AG09309 (cell line): ENCODE measurements at regions not wholly inside any gene's neighbourhood (a gene's known extent, or its start where the extent isn't known, plus 50 kb on each side); places are given as distances from the start of the nearest gene placed in this dataset.

Experiments used
- DNase-seq: peaks from one replicate; pipeline ENCODE4 v3.0.0-alpha.2; 2010; ENCODE audit warnings: low read depth
- H3K4me3 ChIP-seq: 2 replicates; pipeline ENCODE4 v1.5.1; 2011; ENCODE audit warnings: mild to moderate bottlenecking, low read depth, low read length, moderate library complexity; ENCODE audit not compliant: control insufficient read depth
- TF ChIP-seq, protein P1 (sequence below): IDR thresholded peaks from 2 replicates; pipeline ENCODE4 v1.5.1; 2011; ENCODE audit warnings: mild to moderate bottlenecking, low read depth, low read length, inconsistent platforms; ENCODE audit not compliant: insufficient read depth, control insufficient read depth; ENCODE audit errors: missing control alignments

- DNase-seq = no peak
- TF ChIP-seq, protein P1, sequence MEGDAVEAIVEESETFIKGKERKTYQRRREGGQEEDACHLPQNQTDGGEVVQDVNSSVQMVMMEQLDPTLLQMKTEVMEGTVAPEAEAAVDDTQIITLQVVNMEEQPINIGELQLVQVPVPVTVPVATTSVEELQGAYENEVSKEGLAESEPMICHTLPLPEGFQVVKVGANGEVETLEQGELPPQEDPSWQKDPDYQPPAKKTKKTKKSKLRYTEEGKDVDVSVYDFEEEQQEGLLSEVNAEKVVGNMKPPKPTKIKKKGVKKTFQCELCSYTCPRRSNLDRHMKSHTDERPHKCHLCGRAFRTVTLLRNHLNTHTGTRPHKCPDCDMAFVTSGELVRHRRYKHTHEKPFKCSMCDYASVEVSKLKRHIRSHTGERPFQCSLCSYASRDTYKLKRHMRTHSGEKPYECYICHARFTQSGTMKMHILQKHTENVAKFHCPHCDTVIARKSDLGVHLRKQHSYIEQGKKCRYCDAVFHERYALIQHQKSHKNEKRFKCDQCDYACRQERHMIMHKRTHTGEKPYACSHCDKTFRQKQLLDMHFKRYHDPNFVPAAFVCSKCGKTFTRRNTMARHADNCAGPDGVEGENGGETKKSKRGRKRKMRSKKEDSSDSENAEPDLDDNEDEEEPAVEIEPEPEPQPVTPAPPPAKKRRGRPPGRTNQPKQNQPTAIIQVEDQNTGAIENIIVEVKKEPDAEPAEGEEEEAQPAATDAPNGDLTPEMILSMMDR = no peak
- H3K4me3 ChIP-seq = no peak overlapping the region
Measured at GRCh38 chr3:187795207-187795960, 50.1 kb upstream of the BCL6 start.

DNA sequence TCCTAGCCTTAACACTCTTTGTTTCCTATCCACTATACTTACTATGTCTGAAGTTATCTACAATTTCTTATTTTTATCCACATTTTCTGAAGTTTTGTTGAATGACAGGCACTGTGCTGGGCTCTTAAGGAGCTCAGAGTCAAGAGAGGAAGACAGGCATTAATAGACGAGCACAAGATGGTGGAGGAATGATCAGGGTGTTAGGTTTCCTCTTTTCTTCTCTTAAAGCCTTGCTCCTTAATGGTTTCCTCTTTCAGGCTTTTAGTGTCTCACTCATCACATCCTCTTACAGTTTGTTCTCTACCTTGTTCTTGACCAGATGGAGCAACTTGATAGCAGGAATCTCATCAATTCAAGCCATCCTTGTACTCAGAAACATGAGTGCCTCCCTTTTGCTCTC is 52.9 kb upstream of the BCL6 start:
- TF ChIP-seq, protein P1 = no peak

DNA sequence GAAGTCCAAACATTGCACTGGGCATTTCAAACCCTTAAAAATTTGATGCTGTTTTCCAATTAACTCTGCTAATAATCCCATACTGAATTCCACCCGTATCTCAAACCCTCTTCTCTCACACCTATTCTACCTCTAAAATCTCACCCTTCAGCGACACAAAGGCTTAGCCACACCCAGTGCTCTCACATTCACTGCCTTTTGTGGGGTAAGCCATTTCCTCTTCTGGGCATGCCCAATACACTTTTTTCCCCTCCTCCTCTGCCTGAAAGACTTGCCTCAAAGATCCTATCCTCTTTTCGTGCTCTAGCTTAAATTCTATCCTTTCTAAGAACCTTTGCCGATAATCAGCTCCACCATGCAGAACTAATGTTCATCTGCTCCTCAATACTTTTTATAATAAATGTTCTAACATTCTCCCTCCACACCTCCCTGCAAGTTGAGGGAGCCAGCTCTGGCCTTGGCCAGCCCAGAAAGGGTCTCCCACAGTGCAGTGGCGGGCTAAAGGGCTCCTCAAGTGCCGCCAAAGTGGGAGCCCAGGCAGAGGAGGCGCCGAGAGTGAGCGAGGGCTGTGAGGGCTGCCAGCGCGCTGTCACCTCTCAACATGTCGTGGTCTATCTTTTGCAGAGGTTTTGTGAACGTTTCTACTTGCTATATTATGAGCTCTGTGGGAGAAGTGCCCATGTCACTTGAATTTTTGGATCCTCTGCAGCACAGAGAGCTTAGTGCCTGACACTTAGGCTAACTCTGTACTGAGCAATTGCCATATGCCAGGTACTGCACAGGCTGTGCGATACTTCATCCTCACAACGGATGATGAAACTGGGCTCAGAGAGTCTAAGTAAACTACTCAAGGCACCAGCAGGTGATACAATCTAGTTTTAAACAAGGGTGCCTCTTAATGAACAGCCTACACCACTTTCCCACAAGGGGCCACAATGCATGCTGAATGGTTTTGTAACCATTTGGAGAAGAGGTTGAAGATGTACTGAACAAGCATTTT is 53.6 kb upstream of the BCL6 start:
- DNase-seq = no peak
- H3K4me3 ChIP-seq = no peak overlapping the region
- TF ChIP-seq, protein P1 = no peak

More for the DNA sequence above, 52.9 kb upstream of the BCL6 start:
- H3K4me3 ChIP-seq = no peak overlapping the region
- no peak for DNase-seq

- no peak overlapping the region for H3K4me3 ChIP-seq
- DNase-seq = no peak
- TF ChIP-seq, protein P1 = no peak
Measured at GRCh38 chr3:187799942-187800641, 54.8 kb upstream of the BCL6 start.

DNA sequence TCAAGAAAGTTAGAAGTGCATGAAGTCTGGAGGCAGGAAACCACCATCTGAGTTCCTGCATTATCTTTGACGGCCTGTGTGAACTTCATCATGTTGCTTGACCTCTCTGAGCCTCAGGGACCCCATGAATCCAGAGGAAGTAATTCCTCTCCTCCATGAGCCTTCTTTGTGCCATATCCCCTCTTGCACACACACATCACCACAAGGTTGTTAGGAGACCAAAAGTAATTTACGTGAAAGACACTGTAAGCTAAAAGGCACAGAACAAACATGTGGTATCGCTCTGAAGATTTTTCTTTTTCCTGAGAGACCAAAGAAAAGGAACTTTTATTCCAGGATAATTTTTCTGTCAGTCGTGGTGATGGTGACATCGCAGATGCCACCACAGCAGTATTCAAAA is 55.9 kb upstream of the BCL6 start:
- no peak for DNase-seq
- TF ChIP-seq, protein P1 = no peak
- H3K4me3 ChIP-seq = no peak overlapping the region

DNA sequence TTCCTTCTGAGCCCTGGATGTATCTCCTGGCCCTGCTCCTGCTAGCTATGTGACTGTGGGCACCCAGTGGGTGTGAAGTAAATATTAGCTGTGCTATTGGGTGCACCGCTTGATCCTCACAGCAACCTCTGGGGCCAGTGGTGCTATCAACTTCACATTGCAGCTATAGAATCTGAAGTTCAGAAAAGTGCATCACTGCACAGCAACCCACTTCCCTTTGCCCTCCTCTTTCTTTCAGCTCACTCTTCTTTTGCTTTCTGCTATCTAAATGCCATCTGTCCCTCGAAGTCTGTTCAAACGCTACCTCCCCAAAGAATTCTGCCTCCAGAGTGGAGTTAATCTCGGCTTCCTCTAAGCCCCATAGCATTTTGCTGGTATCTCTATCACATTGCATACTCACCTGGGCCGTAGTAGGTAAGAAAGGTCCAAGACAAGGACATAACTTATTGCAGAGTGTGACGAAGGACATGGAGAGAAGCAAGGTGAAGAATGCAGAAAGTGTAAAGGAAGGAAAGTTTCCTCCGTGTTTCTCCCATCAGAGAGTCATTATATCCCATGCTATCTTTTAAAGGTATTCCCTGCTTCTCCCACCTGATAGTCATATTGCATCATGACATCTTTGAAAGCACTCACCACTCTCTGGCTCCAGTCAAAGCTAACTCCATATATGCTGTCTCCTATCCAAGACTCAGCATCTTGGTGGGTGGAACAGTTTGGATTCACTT is 57.1 kb upstream of the BCL6 start:
- TF ChIP-seq, protein P1 = no peak
- DNase-seq = no peak
- H3K4me3 ChIP-seq = no peak overlapping the region
